Mesendoderm (in vitro differentiated cells): ENCODE measurements at regions not wholly inside any gene's neighbourhood (a gene's known extent, or its start where the extent isn't known, plus 50 kb on each side); places are given as distances from the start of the nearest gene placed in this dataset.
"Not testable (repeated sequence)": the region's sequence is repeated elsewhere in the genome, so short reads cannot be mapped to it uniquely, and the experiment has no call there.

Experiments used
- DNase-seq: peaks from one replicate; pipeline ENCODE4 v3.0.0; 2013
- H2AK5ac ChIP-seq: 2 replicates; pipeline ENCODE4 v1.6.1; 2013; ENCODE audit warnings: low read length, inconsistent platforms
- H2BK120ac ChIP-seq: 2 replicates; pipeline ENCODE4 v1.6.1; 2013; ENCODE audit warnings: low read depth, mild to moderate bottlenecking, low read length, moderate library complexity, mixed read lengths
- H2BK15ac ChIP-seq: replicated peaks from 2 replicates; pipeline ENCODE4 v1.6.1; 2013; ENCODE audit warnings: low read depth, mild to moderate bottlenecking, moderate library complexity
- H2BK5ac ChIP-seq: 2 replicates; pipeline ENCODE4 v1.6.1; 2013; ENCODE audit warnings: low read length, inconsistent platforms
- H3K18ac ChIP-seq: 2 replicates; pipeline ENCODE4 v1.6.1; 2013; ENCODE audit warnings: mild to moderate bottlenecking, low read length, mixed read lengths
- H3K23ac ChIP-seq: one replicate; pipeline ENCODE4 v1.6.1; 2013; ENCODE audit warnings: low read length
- H3K27ac ChIP-seq: 2 replicates; pipeline ENCODE4 v1.5.1; 2013; ENCODE audit warnings: low read depth, mild to moderate bottlenecking, inconsistent platforms, low read length, moderate library complexity
- H3K27me3 ChIP-seq: 2 replicates; pipeline ENCODE4 v1.6.1; 2013; ENCODE audit warnings: low read length, control low read depth, mild to moderate bottlenecking, inconsistent platforms; ENCODE audit not compliant: insufficient read depth, poor library complexity
- H3K36me3 ChIP-seq: 2 replicates; pipeline ENCODE4 v1.6.1; 2013; ENCODE audit warnings: low read length, inconsistent platforms; ENCODE audit not compliant: control insufficient read depth, insufficient read depth
- H3K4ac ChIP-seq: one replicate; pipeline ENCODE4 v1.6.1; 2013; ENCODE audit warnings: low read depth, mild to moderate bottlenecking, low read length, moderate library complexity
- H3K4me1 ChIP-seq: 2 replicates; pipeline ENCODE4 v1.6.1; 2013; ENCODE audit warnings: low read depth, low read length, inconsistent platforms; ENCODE audit not compliant: control insufficient read depth
- H3K4me2 ChIP-seq: 2 replicates; pipeline ENCODE4 v1.6.1; 2013; ENCODE audit warnings: low read length
- H3K4me3 ChIP-seq: 2 replicates; pipeline ENCODE4 v1.5.1; 2013; ENCODE audit warnings: mild to moderate bottlenecking, low read length
- H3K56ac ChIP-seq: one replicate; pipeline ENCODE4 v1.6.1; 2013; ENCODE audit warnings: low read length
- H3K79me1 ChIP-seq: 2 replicates; pipeline ENCODE4 v1.6.1; 2013; ENCODE audit warnings: low read length, inconsistent platforms
- H3K79me2 ChIP-seq: 2 replicates; pipeline ENCODE4 v1.6.1; 2013; ENCODE audit warnings: mild to moderate bottlenecking, low read length; ENCODE audit not compliant: control insufficient read depth, insufficient read depth
- H3K9ac ChIP-seq: 2 replicates; pipeline ENCODE4 v1.6.1; 2013; ENCODE audit warnings: low read length, inconsistent platforms
- H4K5ac ChIP-seq: one replicate; pipeline ENCODE4 v1.6.1; 2013; ENCODE audit warnings: low read length
- H4K8ac ChIP-seq: one replicate; pipeline ENCODE4 v1.6.1; 2013; ENCODE audit warnings: low read depth, mild to moderate bottlenecking, control low read depth, low read length, moderate library complexity
- WGBS: extraction: QIAGEN DNeasy Blood & Tissue Kit; methylation state at CpG from one replicate; pipeline ENCODE4 v1.1.7; 2013; ENCODE audit warnings: low lambda C conversion rate, missing lambda C conversion rate; ENCODE audit not compliant: insufficient coverage; ENCODE audit errors: extremely low coverage; 5-methylcytosine and 5-hydroxymethylcytosine counted together

GRCh38 chr6:149142924-149143429 is 174.5 kb upstream of the TAB2 start:
- H2BK15ac ChIP-seq, result no peak overlapping the region
- no peaks in the 10 kb centered on the region for H3K79me2 ChIP-seq
- H3K4ac ChIP-seq, result no peak overlapping the region
- WGBS, result no CpG with 5 or more reads among the region's 2 CpGs
- H3K4me1 ChIP-seq, result no peaks in the 10 kb centered on the region
- no peak overlapping the region for H3K4me3 ChIP-seq
- no peak overlapping the region for H3K9ac ChIP-seq
- no peak overlapping the region for H3K56ac ChIP-seq
- H4K8ac ChIP-seq, result no peak overlapping the region
- H3K36me3 ChIP-seq, result no peaks in the 10 kb centered on the region
- H3K23ac ChIP-seq, result no peak overlapping the region
- H4K5ac ChIP-seq, result no peak overlapping the region
- no peak overlapping the region for H2AK5ac ChIP-seq
- H2BK5ac ChIP-seq, result no peak overlapping the region
- H3K4me2 ChIP-seq, result no peak overlapping the region
- DNase-seq, result no peak
- H3K27ac ChIP-seq, result no peak overlapping the region
- no peaks in the 10 kb centered on the region for H3K79me1 ChIP-seq
- no peaks in the 10 kb centered on the region for H3K27me3 ChIP-seq
- no peak overlapping the region for H3K18ac ChIP-seq
- no peak overlapping the region for H2BK120ac ChIP-seq

- not testable (repeated sequence) for H3K79me1 ChIP-seq, H3K4ac ChIP-seq, H4K5ac ChIP-seq, H2BK5ac ChIP-seq, H3K79me2 ChIP-seq, DNase-seq, H2BK120ac ChIP-seq, H3K4me1 ChIP-seq, H3K4me3 ChIP-seq, H4K8ac ChIP-seq, H3K56ac ChIP-seq, H3K23ac ChIP-seq, H3K9ac ChIP-seq, H3K4me2 ChIP-seq, H3K27ac ChIP-seq, H2BK15ac ChIP-seq, H3K36me3 ChIP-seq, H3K18ac ChIP-seq, H2AK5ac ChIP-seq, H3K27me3 ChIP-seq
Measured at GRCh38 chr6:149145800-149146199, 171.7 kb upstream of the TAB2 start.

DNA sequence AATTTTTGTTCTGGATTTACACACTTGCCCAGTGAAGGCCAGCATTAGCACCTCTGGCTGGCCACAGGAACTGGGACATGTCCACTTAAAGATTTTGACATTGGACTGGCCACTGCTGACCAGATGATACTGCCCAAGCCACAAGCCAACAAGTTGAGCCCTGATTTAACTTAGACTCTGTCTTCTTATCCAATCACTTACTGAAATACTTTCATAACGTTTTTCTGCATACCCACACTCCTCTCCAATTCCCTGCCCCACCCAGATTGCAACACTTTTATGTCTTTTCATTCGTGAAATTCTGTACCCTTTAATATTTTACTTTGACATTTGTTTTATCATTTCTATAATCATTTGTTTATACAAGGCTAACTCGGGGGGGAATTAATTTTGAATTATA is 170.3 kb upstream of the TAB2 start:
- no peak overlapping the region for H3K4ac ChIP-seq
- no peak overlapping the region for H4K5ac ChIP-seq
- H3K79me1 ChIP-seq, result no peaks in the 10 kb centered on the region
- no peak overlapping the region for H2BK5ac ChIP-seq
- no peak overlapping the region for H2AK5ac ChIP-seq
- no peaks in the 10 kb centered on the region for H3K27me3 ChIP-seq
- WGBS, result 100% methylated on average over 1 of the region's 3 CpGs
- no peak overlapping the region for H2BK15ac ChIP-seq
- H3K4me2 ChIP-seq, result no peak overlapping the region
- H4K8ac ChIP-seq, result no peak overlapping the region
- H3K79me2 ChIP-seq, result no peaks in the 10 kb centered on the region
- no peaks in the 10 kb centered on the region for H3K4me1 ChIP-seq
- H3K4me3 ChIP-seq, result no peak overlapping the region
- no peak overlapping the region for H3K56ac ChIP-seq
- no peak overlapping the region for H3K9ac ChIP-seq
- DNase-seq, result no peak
- no peak overlapping the region for H3K18ac ChIP-seq
- no peaks in the 10 kb centered on the region for H3K36me3 ChIP-seq
- H3K23ac ChIP-seq, result no peak overlapping the region
- no peak overlapping the region for H3K27ac ChIP-seq
- H2BK120ac ChIP-seq, result no peak overlapping the region

- Histone ChIP-seq H3K4me3 (no peak overlapping the region), H2BK15ac (no peak overlapping the region), H3K27ac (no peak overlapping the region), H3K27me3 (no peaks in the 10 kb centered on the region), H3K18ac (no peak overlapping the region), H4K8ac (no peak overlapping the region), H3K56ac (no peak overlapping the region), H2BK120ac (no peak overlapping the region), H3K4me2 (no peak overlapping the region), H3K36me3 (no peaks in the 10 kb centered on the region), H3K4me1 (no peaks in the 10 kb centered on the region), H3K23ac (no peak overlapping the region), H2AK5ac (no peak overlapping the region), H4K5ac (no peak overlapping the region), H2BK5ac (no peak overlapping the region), H3K4ac (no peak overlapping the region), H3K9ac (no peak overlapping the region), H3K79me1 (no peaks in the 10 kb centered on the region), H3K79me2 (no peaks in the 10 kb centered on the region)
- WGBS, result no CpG with 5 or more reads among the region's 9 CpGs
- DNase-seq, result no peak
Measured at GRCh38 chr6:149147938-149148718, 169.4 kb upstream of the TAB2 start.

DNA sequence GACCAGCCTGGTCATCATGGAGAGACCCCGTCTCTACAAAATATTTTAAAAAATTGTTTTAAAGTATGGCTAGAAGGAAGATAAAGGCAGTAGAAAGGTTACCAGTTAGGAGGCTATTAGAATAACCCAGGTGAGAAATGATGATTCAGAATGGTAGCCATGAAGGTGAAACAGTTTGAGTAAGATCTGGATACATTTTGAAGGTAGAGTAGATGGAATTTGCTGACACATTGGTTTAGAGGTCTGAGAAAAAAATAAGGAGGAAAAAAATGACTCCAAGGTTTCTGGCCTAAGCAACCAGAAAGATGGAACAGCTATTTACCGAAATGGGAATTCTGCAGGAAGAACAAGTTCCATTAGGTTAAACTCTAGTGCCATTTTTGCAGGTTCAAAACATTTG is 167.9 kb upstream of the TAB2 start:
- Histone ChIP-seq H2BK120ac (no peak overlapping the region), H2BK15ac (no peak overlapping the region), H4K8ac (no peak overlapping the region), H3K4ac (no peak overlapping the region), H3K56ac (no peak overlapping the region), H3K79me1 (no peaks in the 10 kb centered on the region), H3K18ac (no peak overlapping the region), H3K27ac (no peak overlapping the region), H3K23ac (no peak overlapping the region), H3K79me2 (no peaks in the 10 kb centered on the region), H3K36me3 (no peaks in the 10 kb centered on the region), H3K4me3 (no peak overlapping the region), H3K9ac (no peak overlapping the region), H3K4me1 (no peaks in the 10 kb centered on the region), H2BK5ac (no peak overlapping the region), H4K5ac (no peak overlapping the region), H3K27me3 (no peaks in the 10 kb centered on the region), H2AK5ac (no peak overlapping the region), H3K4me2 (no peak overlapping the region)
- no CpG with 5 or more reads among the region's 2 CpGs for WGBS
- no peak for DNase-seq

DNA sequence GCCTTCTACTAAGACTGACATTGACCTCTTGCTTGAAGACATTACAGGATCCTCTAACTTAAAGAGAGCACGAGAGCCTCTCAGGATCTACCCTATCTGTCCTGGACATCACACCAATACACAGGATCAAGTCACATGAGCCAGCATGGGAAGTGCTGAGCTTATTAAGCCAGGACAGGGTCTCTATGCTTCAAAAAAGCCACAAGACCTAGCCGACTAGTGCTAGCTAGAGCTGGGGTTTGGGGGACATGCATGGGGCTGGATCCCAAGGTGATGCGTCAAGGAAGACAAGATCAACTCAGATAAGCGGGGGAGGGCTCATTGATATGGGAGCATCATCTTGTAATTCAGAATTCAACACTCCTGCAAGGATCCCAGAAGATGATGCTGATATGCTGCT is 167.2 kb upstream of the TAB2 start:
- Histone ChIP-seq H3K79me1 (no peaks in the 10 kb centered on the region), H3K9ac (no peak overlapping the region), H3K4ac (no peak overlapping the region), H3K56ac (no peak overlapping the region), H2BK120ac (no peak overlapping the region), H3K18ac (no peak overlapping the region), H3K23ac (no peak overlapping the region), H4K8ac (no peak overlapping the region), H3K4me2 (no peak overlapping the region), H3K4me1 (no peaks in the 10 kb centered on the region), H3K79me2 (no peaks in the 10 kb centered on the region), H2BK5ac (no peak overlapping the region), H2BK15ac (no peak overlapping the region), H3K36me3 (no peaks in the 10 kb centered on the region), H3K27ac (no peak overlapping the region), H2AK5ac (no peak overlapping the region), H4K5ac (no peak overlapping the region), H3K27me3 (no peaks in the 10 kb centered on the region), H3K4me3 (no peak overlapping the region)
- no CpG with 5 or more reads among the region's 4 CpGs for WGBS
- DNase-seq, result no peak
